Nephron progenitor cell (in vitro differentiated cells): ENCODE measurements at regions not wholly inside any gene's neighbourhood (a gene's known extent, or its start where the extent isn't known, plus 50 kb on each side); places are given as distances from the start of the nearest gene placed in this dataset.

ENCODE experiments used
- DNase-seq: peaks from one replicate; pipeline ENCODE4 v3.0.0; 2021
- H3K27ac Mint-ChIP-seq: 2 replicates; pipeline ENCODE4 v1.8.0; 2021; ENCODE audit warnings: mild to moderate bottlenecking, moderate library complexity, mixed read lengths
- H3K27me3 Mint-ChIP-seq: 2 replicates; pipeline ENCODE4 v1.8.0; 2021; ENCODE audit warnings: mild to moderate bottlenecking, low read depth, mixed read lengths; ENCODE audit not compliant: poor library complexity
- H3K36me3 Mint-ChIP-seq: 2 replicates; pipeline ENCODE4 v1.8.0; 2021; ENCODE audit warnings: low read depth, mixed read lengths
- H3K4me1 Mint-ChIP-seq: 2 replicates; pipeline ENCODE4 v1.8.0; 2021; ENCODE audit warnings: mixed read lengths
- H3K4me3 Mint-ChIP-seq: 2 replicates; pipeline ENCODE4 v1.8.0; 2021; ENCODE audit warnings: mild to moderate bottlenecking, moderate library complexity, mixed read lengths
- H3K9me3 Mint-ChIP-seq: 2 replicates; pipeline ENCODE4 v1.8.0; 2021; ENCODE audit warnings: mild to moderate bottlenecking, moderate library complexity, mixed read lengths
- CTCF ChIP-seq: fragments of 200-600 bp; sonication (generic); IDR thresholded peaks from 2 replicates; pipeline ENCODE4 v1.5.0; 2021; ENCODE audit warnings: antibody characterized with exemption

- no peaks in the 10 kb centered on the region for H3K36me3 Mint-ChIP-seq
- no peak overlapping the region for H3K27ac Mint-ChIP-seq
- peaks cover 3% of the 10 kb centered on the region for H3K27me3 Mint-ChIP-seq
- H3K9me3 Mint-ChIP-seq = peaks cover 7% of the 10 kb centered on the region
- no peak overlapping the region for H3K4me3 Mint-ChIP-seq
- no peak for DNase-seq
- no peaks in the 10 kb centered on the region for H3K4me1 Mint-ChIP-seq
- no peak for TF ChIP-seq CTCF
These were observed 100.5 kb upstream of the FGF10 start for GRCh38 chr5:44489759-44490158.

GRCh38 chr5:44486591-44486990 lies 97.4 kb upstream of the FGF10 start:
- Mint-ChIP-seq H3K27me3 (no peaks in the 10 kb centered on the region), H3K27ac (no peak overlapping the region), H3K9me3 (no peaks in the 10 kb centered on the region), H3K36me3 (no peaks in the 10 kb centered on the region), H3K4me3 (no peak overlapping the region), H3K4me1 (no peaks in the 10 kb centered on the region)
- DNase-seq = no peak
- no peak for TF ChIP-seq CTCF

- H3K4me3 Mint-ChIP-seq = no peak overlapping the region
- DNase-seq = no peak
- no peak for TF ChIP-seq CTCF
- H3K27me3 Mint-ChIP-seq = peaks cover 7% of the 10 kb centered on the region
- H3K4me1 Mint-ChIP-seq = no peaks in the 10 kb centered on the region
- peaks cover 3% of the 10 kb centered on the region for H3K9me3 Mint-ChIP-seq
- no peak overlapping the region for H3K27ac Mint-ChIP-seq
- H3K36me3 Mint-ChIP-seq = no peaks in the 10 kb centered on the region
These were observed 64.8 kb upstream of the FGF10 start for GRCh38 chr5:44454002-44454401.

GRCh38 chr5:44446399-44446798 lies 57.2 kb upstream of the FGF10 start:
- Mint-ChIP-seq H3K4me3 (no peak overlapping the region), H3K27ac (no peak overlapping the region), H3K4me1 (no peaks in the 10 kb centered on the region), H3K9me3 (no peaks in the 10 kb centered on the region), H3K27me3 (peaks cover 5% of the 10 kb centered on the region), H3K36me3 (no peaks in the 10 kb centered on the region)
- TF ChIP-seq CTCF = no peak
- no peak for DNase-seq

GRCh38 chr5:44443172-44443571 lies 54.0 kb upstream of the FGF10 start:
- Mint-ChIP-seq H3K9me3 (no peaks in the 10 kb centered on the region), H3K27ac (no peak overlapping the region), H3K27me3 (peaks cover 3% of the 10 kb centered on the region), H3K4me1 (no peaks in the 10 kb centered on the region), H3K36me3 (no peaks in the 10 kb centered on the region), H3K4me3 (no peak overlapping the region)
- TF ChIP-seq CTCF = no peak
- no peak for DNase-seq

GRCh38 chr5:44441460-44441859 lies 52.2 kb upstream of the FGF10 start:
- no peak overlapping the region for H3K27ac Mint-ChIP-seq

More at GRCh38 chr5:44441460-44441859, 52.2 kb upstream of the FGF10 start:
- Mint-ChIP-seq H3K4me1 (no peaks in the 10 kb centered on the region), H3K27me3 (peaks cover 3% of the 10 kb centered on the region), H3K9me3 (no peaks in the 10 kb centered on the region), H3K4me3 (no peak overlapping the region), H3K36me3 (no peaks in the 10 kb centered on the region)
- DNase-seq = no peak
- no peak for TF ChIP-seq CTCF
